GM18499 (cell line): ENCODE measurements at regions not wholly inside any gene's neighbourhood (a gene's known extent, or its start where the extent isn't known, plus 50 kb on each side); places are given as distances from the start of the nearest gene placed in this dataset.
"Not testable (repeated sequence)": the region's sequence is repeated elsewhere in the genome, so short reads cannot be mapped to it uniquely, and the experiment has no call there.

ENCODE experiments used
- ATAC-seq: cut with Tn5 transposase; IDR thresholded peaks from one replicate; pipeline ENCODE4 v1.9.1; 2021; ENCODE audit warnings: moderate number of reproducible peaks; ENCODE audit not compliant: insufficient read depth, unreplicated experiment

DNA sequence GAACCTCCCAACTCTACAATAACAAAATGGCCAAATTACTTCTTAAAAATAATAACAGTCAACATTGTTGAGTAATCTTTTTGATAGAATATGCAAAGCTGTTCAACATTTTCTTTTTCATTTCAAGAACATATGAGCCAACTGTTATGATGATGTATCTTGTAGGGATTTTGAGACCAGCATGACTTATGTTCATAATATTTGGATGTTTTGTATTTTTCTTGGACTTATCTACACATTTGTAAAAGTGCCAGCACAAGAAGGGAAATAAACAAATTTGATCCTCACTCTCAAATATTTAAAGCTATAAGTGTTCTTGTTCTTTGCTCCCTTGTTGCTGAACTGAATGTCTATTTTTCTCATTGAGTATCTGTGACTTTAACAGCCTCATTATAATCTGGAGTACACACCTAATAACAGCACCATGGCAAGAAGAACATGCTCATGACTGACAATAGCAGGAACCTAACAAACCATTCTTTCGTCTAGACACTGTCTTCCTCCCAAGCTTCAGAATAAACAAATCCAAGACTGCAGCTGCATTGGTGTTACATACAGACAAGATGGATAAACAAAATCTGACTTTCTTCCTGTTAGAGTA is 1049.7 kb downstream of the FAT4 start:
- no peak for ATAC-seq

GRCh38 chr4:126369076-126369475 is 1054.3 kb downstream of the FAT4 start:
- ATAC-seq: no peak

DNA sequence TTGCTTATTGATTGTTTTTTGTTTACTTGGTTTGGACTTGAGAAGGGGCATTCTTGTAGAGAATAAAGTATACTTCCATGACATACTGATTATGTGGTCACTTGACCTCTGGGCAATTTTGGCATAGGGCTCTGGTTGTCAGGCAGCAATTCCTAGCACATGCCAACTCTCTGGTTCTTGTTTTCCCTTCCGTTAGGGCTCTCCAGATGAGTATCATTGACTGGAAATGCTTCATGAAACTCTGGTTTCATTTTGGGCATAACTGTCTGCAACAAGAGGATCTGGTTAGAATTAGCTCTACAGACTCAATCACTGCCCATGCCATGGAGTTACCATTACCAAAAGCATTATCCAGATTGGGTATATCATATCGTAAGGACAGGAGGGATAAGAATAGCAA is 1057.9 kb downstream of the FAT4 start:
- ATAC-seq: no peak

GRCh38 chr4:126375462-126376054 is 1060.8 kb downstream of the FAT4 start:
- ATAC-seq: no peak

- no peak for ATAC-seq
Measured at GRCh38 chr4:126385954-126386353, 1071.2 kb downstream of the FAT4 start.

DNA sequence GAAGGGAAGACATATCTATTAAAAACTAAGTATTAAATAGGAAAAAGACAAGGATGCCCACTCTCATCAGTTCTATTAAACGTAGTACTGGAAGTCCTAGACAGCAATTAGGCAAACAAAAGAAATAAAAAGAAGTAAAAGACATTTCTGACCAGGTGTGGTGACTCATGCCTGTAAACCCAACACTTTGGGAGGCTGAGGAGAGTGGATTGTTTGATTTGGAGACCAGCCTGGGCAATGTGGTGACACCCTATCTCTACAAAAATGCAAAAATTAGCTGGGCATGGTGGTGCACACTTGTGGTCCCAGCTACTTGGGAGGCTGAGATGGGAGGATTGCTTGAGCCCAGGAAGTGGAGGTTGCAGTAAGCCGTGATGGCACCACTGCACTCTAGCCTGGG is 1071.8 kb downstream of the FAT4 start:
- ATAC-seq: no peak

GRCh38 chr4:126395664-126396063 is 1080.9 kb downstream of the FAT4 start:
- no peak for ATAC-seq

DNA sequence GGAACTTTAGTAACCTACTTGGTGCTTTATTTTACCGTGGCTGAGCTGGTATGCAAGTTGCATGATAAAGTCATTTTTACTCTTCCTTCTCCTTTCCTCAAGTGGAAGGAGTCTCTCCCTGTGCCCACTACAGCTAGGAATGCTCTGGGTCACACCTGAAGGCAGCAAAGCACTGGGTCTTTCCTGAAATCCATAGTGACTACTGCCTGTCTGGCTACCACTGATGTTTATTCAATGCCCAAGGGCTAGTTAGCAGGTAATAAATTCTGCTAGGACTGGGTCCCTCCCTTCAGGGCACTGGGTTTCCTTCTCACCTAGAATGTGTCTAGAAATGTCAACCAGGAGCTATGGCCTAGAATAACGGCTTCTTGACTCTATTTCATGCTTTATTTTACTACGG is 1081.4 kb downstream of the FAT4 start:
- no peak for ATAC-seq

DNA sequence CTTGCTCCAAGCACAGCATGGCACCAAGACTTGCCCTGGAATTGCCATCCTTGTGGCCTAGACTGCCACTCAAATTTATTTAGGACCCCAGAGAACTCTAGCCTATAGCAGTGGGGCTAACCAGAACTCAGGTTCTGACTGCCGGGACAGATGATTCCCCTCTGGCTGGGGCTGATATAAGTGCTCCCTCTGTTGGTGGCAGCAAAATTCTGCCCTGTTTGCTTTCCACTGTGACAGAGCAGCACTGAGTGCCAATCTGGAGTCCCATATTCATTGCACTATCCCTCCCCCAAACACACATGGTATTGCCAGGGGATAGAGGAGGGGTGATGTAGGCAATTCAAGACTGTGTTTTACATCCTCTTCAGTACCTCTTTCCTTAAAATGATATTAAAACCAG is 1081.9 kb downstream of the FAT4 start:
- ATAC-seq: no peak

DNA sequence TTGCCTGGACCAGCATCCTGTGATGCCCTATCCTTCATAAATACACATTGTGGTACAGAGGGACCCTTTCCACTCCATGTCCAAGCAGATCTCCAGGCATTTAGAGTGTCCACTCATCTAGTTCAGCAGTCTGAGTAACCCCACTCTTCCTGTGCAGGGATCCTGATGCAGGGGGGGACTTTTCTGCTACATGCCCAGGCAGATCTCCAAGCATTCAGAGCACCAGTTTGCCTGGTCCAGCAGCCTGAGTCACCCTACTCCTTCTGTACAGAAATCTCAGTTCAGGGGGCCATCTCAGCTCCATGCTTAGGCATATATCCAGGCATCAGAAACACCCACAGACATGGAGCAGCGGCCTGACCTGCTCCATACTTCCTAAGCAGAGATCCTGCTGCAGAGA is 1089.8 kb downstream of the FAT4 start:
- ATAC-seq: no peak

GRCh38 chr4:126405369-126405982 is 1090.7 kb downstream of the FAT4 start:
- ATAC-seq: no peak

- no peak for ATAC-seq
Measured at GRCh38 chr4:126409746-126410145, 1095.0 kb downstream of the FAT4 start.

GRCh38 chr4:126411047-126411446 is 1096.3 kb downstream of the FAT4 start:
- ATAC-seq: no peak

GRCh38 chr4:126412310-126412709 is 1097.6 kb downstream of the FAT4 start:
- ATAC-seq: not testable (repeated sequence)

DNA sequence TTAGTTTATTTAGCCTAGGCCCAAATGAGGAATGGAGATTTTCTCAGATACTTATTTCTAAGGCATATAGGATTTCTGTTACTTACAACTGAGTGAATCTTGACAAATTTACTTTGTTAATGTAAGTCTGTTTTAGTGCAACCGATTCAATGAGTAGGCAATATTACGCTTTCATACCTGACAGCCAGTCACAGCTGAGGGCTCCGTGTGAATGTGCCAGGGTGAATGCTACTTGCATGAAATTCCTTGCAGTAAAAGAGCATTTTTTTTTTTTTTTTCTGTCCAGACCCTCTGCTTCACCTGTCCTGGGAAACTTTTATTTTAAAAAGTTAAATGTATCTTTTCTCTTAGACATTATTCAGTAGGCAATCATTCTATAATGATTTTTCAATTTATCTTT is 1100.0 kb downstream of the FAT4 start:
- ATAC-seq: no peak

DNA sequence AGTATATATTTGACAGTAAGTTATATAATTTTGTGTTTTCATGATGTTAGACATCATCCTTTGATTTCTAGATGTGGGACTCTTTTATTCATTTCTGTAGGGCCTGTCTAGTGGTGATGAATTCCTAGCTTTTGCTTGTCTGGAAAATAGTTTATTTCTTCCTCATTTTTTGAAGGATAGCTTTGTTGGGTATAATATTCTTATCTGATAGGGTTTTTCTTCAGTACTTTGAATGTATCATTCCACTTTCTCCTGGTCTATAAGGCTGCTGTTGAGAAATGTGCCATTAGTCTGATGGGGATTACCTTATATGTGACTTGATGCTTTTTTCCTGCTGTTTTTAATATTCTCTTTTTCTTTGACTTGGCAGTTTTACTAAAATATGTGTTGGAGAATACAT is 1104.5 kb downstream of the FAT4 start:
- no peak for ATAC-seq

DNA sequence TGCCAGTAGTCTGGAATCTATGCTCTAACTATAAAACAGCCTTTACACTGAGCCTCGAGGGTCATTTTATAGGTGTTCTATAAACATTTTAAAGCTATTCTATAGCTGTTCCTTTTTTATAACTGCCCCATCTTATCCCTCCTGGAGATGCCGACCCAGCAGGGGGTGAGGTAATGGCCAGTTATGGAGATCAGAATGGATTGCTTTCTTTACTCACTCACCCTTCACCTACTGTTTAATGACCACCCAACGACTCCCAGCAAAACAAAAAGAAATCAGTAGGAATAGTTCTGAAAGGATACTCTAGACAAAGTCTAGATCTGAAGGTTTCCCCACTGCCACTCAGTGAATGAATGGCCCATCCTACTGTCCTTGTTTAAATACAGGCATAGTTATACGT is 1113.1 kb downstream of the FAT4 start:
- ATAC-seq: no peak

DNA sequence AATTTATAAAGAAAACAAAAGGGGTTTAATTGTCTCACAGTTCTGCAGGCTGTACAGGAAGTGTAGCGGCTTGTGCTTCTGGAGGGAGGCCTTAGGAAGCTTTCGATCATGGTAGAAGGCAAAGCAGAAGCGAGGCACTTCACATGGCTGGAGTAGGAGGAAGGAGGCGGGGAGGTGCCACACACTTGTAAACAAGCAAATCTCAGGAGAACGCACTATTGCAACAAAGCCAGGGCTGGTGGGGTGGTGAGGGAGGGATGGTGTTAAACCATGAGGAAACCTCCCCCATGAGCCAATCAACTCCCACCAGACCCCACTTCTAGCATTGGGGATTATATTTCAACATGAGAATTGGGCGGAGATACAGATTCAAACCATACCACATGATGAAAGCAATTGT is 1116.3 kb downstream of the FAT4 start:
- ATAC-seq: no peak

DNA sequence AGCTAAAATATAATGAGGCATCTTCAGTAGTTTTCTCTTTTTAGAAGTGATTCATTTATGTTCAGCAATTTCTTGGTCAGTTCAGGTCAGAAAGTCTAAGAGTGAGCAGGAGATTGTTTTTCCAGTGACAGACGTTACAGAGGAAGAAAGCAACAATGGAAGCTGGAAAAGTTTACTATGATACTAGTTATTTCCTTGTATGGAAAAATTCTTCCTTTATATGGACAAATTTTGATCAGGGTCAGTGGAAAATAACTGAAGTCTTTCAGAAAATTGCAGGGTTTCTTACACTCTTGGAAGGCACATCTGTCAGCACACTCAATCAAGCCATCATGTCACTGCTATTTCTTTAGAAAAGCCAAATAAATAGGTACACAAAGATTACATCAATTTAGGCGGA is 1120.7 kb downstream of the FAT4 start:
- ATAC-seq: no peak

DNA sequence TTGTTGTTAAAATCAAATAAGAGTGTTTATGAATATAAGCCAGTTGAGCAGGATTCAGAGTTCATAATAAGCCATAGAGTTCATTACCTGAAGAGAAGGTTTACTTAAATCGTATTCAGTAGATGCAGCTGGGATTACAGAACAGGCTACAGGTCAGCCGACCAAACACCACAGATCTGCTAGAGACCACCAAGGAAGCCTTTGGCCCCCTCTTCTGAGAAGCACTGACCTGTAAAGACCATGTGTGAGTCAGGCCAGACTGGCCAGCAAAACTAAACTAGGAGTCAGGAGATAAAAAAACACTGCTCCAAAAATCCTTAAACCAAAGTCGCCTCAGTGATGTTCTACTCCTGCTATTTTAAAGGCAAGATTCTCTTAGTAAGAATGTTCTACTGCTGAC is 1125.5 kb downstream of the FAT4 start:
- no peak for ATAC-seq

- no peak for ATAC-seq
Measured at GRCh38 chr4:126441173-126442035, 1126.6 kb downstream of the FAT4 start.
